ENCODE measurements at regions not wholly inside any gene's neighbourhood (a gene's known extent, or its start where the extent isn't known, plus 50 kb on each side); places are given as distances from the start of the nearest gene placed in this dataset.

- TF ChIP-seq FOXA1 (IDR thresholded peaks at IDR 0.05) (no peak), BHLHE40 (IDR thresholded peaks at IDR 0.05; ENCODE audit: borderline replicate concordance) (no peak), ZNF384 (IDR thresholded peaks at IDR 0.05) (no peak), ARNT (IDR thresholded peaks at IDR 0.05) (no peak), FOXM1 (IDR thresholded peaks at IDR 0.05; ENCODE audit: borderline replicate concordance) (no peak), TARDBP (IDR thresholded peaks at IDR 0.05) (no peak), SUZ12 (IDR thresholded peaks at IDR 0.05) (no peak), L3MBTL2 (conservative IDR thresholded peaks at IDR 0.05) (no peak), FOXK2 (IDR thresholded peaks at IDR 0.05) (no peak), HDGF (IDR thresholded peaks at IDR 0.05; ENCODE audit: borderline replicate concordance) (no peak), SP1 (IDR thresholded peaks at IDR 0.05) (no peak), NFRKB (IDR thresholded peaks at IDR 0.05) (no peak), CTBP1 (IDR thresholded peaks at IDR 0.05; ENCODE audit: borderline replicate concordance) (no peak)
- TF ChIP-seq, protein P1, sequence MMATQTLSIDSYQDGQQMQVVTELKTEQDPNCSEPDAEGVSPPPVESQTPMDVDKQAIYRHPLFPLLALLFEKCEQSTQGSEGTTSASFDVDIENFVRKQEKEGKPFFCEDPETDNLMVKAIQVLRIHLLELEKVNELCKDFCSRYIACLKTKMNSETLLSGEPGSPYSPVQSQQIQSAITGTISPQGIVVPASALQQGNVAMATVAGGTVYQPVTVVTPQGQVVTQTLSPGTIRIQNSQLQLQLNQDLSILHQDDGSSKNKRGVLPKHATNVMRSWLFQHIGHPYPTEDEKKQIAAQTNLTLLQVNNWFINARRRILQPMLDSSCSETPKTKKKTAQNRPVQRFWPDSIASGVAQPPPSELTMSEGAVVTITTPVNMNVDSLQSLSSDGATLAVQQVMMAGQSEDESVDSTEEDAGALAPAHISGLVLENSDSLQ (IDR thresholded peaks at IDR 0.05) = no peak
Observed at GRCh38 chr4:123606946-123607542, 210.4 kb downstream of the SPRY1 start.
